ENCODE measurements at regions not wholly inside any gene's neighbourhood (a gene's known extent, or its start where the extent isn't known, plus 50 kb on each side); places are given as distances from the start of the nearest gene placed in this dataset.
"Not testable (repeated sequence)": the region's sequence is repeated elsewhere in the genome, so short reads cannot be mapped to it uniquely, and the experiment has no call there.

GRCh38 chr7:9919-10318, 182.5 kb upstream of the FAM20C start:
- H3K27ac ChIP-seq; in situ Hi-C loops (cut with MboI; ENCODE audit: low pct_unique_long_range_greater_than_20kb in 2 of 9, low sequenced_read_pairs in 9 of 9, unreplicated experiment in 9 of 9); H3K4me3 ChIP-seq; H3K4me1 ChIP-seq (replicated peaks in 1 of 2); ATAC-seq (replicated peaks in 6 of 8): not testable (repeated sequence)
- WGBS, 10 experiments: no CpG with 5 or more reads among the region's 1 CpG

GRCh38 chr7:32565-33280, 159.6 kb upstream of the FAM20C start:
- no CpG with 5 or more reads among the region's 20 CpGs for WGBS, 10 experiments
- H3K4me1 ChIP-seq (replicated peaks in 1 of 2); in situ Hi-C loops (cut with MboI; ENCODE audit: low pct_unique_long_range_greater_than_20kb in 2 of 9, low sequenced_read_pairs in 9 of 9, unreplicated experiment in 9 of 9); H3K27ac ChIP-seq; H3K4me3 ChIP-seq: not testable (repeated sequence)
- ATAC-seq (replicated peaks in 6 of 8): peak in 3 of 8 experiments; percentile 51 to 85 (median 51)

- ATAC-seq (replicated peaks in 6 of 8); H3K27ac ChIP-seq; in situ Hi-C loops (cut with MboI; ENCODE audit: low pct_unique_long_range_greater_than_20kb in 2 of 9, low sequenced_read_pairs in 9 of 9, unreplicated experiment in 9 of 9); H3K4me1 ChIP-seq (replicated peaks in 1 of 2); H3K4me3 ChIP-seq: not testable (repeated sequence)
- WGBS, 10 experiments: no CpG with 5 or more reads among the region's 9 CpGs
Measured at GRCh38 chr7:35121-35541, 157.2 kb upstream of the FAM20C start.

GRCh38 chr7:36539-36938, 155.8 kb upstream of the FAM20C start:
- peak in 2 of 8 experiments; percentile 28 to 49 for ATAC-seq (replicated peaks in 6 of 8)
- in situ Hi-C loops (cut with MboI; ENCODE audit: low pct_unique_long_range_greater_than_20kb in 2 of 9, low sequenced_read_pairs in 9 of 9, unreplicated experiment in 9 of 9); H3K27ac ChIP-seq; H3K4me1 ChIP-seq (replicated peaks in 1 of 2); H3K4me3 ChIP-seq: not testable (repeated sequence)
- no CpG with 5 or more reads among the region's 4 CpGs for WGBS, 10 experiments

- in situ Hi-C loops (cut with MboI; ENCODE audit: low pct_unique_long_range_greater_than_20kb in 2 of 9, low sequenced_read_pairs in 9 of 9, unreplicated experiment in 9 of 9); ATAC-seq (replicated peaks in 6 of 8); H3K4me1 ChIP-seq (replicated peaks in 1 of 2); H3K27ac ChIP-seq; H3K4me3 ChIP-seq: not testable (repeated sequence)
- no CpG with 5 or more reads among the region's 10 CpGs for WGBS, 10 experiments
Measured at GRCh38 chr7:37656-38055, 154.7 kb upstream of the FAM20C start.

- H3K27ac ChIP-seq; H3K4me3 ChIP-seq; H3K4me1 ChIP-seq (replicated peaks in 1 of 2); ATAC-seq (replicated peaks in 6 of 8); in situ Hi-C loops (cut with MboI; ENCODE audit: low pct_unique_long_range_greater_than_20kb in 2 of 9, low sequenced_read_pairs in 9 of 9, unreplicated experiment in 9 of 9): not testable (repeated sequence)
- WGBS, 10 experiments: no CpG with 5 or more reads among the region's 4 CpGs
Measured at GRCh38 chr7:38444-38843, 153.9 kb upstream of the FAM20C start.

- in situ Hi-C loops (cut with MboI; ENCODE audit: low pct_unique_long_range_greater_than_20kb in 2 of 9, low sequenced_read_pairs in 9 of 9, unreplicated experiment in 9 of 9); H3K27ac ChIP-seq; H3K4me3 ChIP-seq; H3K4me1 ChIP-seq (replicated peaks in 1 of 2): not testable (repeated sequence)
- WGBS, 10 experiments: no CpG with 5 or more reads among the region's 5 CpGs
- ATAC-seq (replicated peaks in 6 of 8): peak in 4 of 8 experiments; percentile 7 to 83 (median 52)
Measured at GRCh38 chr7:39984-40740, 152.2 kb upstream of the FAM20C start.

GRCh38 chr7:40799-41750, 151.3 kb upstream of the FAM20C start:
- H3K4me3 ChIP-seq: no peak overlapping the region
- no peak overlapping the region for H3K27ac ChIP-seq
- WGBS, 10 experiments: 70 to 100% (median 82%) methylated on average over 2 to 8 of the region's 16 CpGs; no CpG with 5 or more reads in 3 of the 10 experiments
- in situ Hi-C loops (cut with MboI; ENCODE audit: low pct_unique_long_range_greater_than_20kb in 2 of 9, low sequenced_read_pairs in 9 of 9, unreplicated experiment in 9 of 9): no loop called here
- ATAC-seq (replicated peaks in 6 of 8): peak in 2 of 8 experiments; percentile 6 to 14
- no peaks in the 10 kb centered on the region for H3K4me1 ChIP-seq (replicated peaks in 1 of 2)

GRCh38 chr7:41917-42565, 150.3 kb upstream of the FAM20C start:
- in situ Hi-C loops (cut with MboI; ENCODE audit: low pct_unique_long_range_greater_than_20kb in 2 of 9, low sequenced_read_pairs in 9 of 9, unreplicated experiment in 9 of 9): no loop called here
- ATAC-seq (replicated peaks in 6 of 8): peak in 2 of 8 experiments; percentile 85 to 86
- no peak overlapping the region for H3K27ac ChIP-seq
- H3K4me1 ChIP-seq (replicated peaks in 1 of 2): no peaks in the 10 kb centered on the region
- WGBS, 10 experiments: 0 to 85% (median 50%) methylated on average over 1 to 9 of the region's 10 CpGs; no CpG with 5 or more reads in 3 of the 10 experiments
- H3K4me3 ChIP-seq: no peak overlapping the region

GRCh38 chr7:43791-44540, 148.4 kb upstream of the FAM20C start:
- 33 to 90% (median 82%) methylated on average over 1 to 6 of the region's 14 CpGs; no CpG with 5 or more reads in 4 of the 10 experiments for WGBS, 10 experiments
- Histone ChIP-seq H3K27ac (no peak overlapping the region), H3K4me1 (replicated peaks in 1 of 2) (no peaks in the 10 kb centered on the region), H3K4me3 (no peak overlapping the region)
- in situ Hi-C loops (cut with MboI; ENCODE audit: low pct_unique_long_range_greater_than_20kb in 2 of 9, low sequenced_read_pairs in 9 of 9, unreplicated experiment in 9 of 9): no loop called here
- no peak for ATAC-seq (replicated peaks in 6 of 8)

GRCh38 chr7:44541-44896, 147.9 kb upstream of the FAM20C start:
- no peak for ATAC-seq (replicated peaks in 6 of 8)
- 73 to 100% (median 85%) methylated on average over 1 to 11 of the region's 12 CpGs; no CpG with 5 or more reads in 4 of the 10 experiments for WGBS, 10 experiments
- no peak overlapping the region for H3K27ac ChIP-seq
- in situ Hi-C loops (cut with MboI; ENCODE audit: low pct_unique_long_range_greater_than_20kb in 2 of 9, low sequenced_read_pairs in 9 of 9, unreplicated experiment in 9 of 9): no loop called here
- no peaks in the 10 kb centered on the region for H3K4me1 ChIP-seq (replicated peaks in 1 of 2)
- H3K4me3 ChIP-seq: no peak overlapping the region

Measured in motor neuron (in vitro differentiated cells).